DLD1 (cell line): ENCODE measurements at regions not wholly inside any gene's neighbourhood (a gene's known extent, or its start where the extent isn't known, plus 50 kb on each side); places are given as distances from the start of the nearest gene placed in this dataset.
"Not testable (repeated sequence)": the region's sequence is repeated elsewhere in the genome, so short reads cannot be mapped to it uniquely, and the experiment has no call there.

ENCODE experiments used
- in situ Hi-C: cut with HindIII; loops from 2 replicates; pipeline ENCODE4 v1.10.0; 2017; ENCODE audit warnings: low sequenced_read_pairs

DNA sequence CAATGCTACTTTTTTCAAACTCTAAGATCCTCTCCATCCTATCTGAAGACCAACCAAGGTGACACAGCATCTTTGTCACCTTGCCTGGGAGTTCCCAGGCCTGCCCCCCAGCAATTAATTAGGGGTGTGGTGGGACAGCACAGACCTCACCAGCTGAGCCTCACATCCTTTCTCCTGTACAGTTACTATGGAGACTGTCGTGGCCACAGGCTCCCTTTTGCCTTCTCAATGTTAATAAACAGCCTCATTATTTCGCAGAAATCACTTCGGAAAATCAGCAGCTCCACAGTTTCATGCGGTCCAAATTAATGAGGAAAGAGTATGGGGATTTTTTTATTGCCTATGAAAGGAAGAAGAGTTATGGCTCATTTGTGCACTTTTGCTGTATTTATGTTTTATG is 378.3 kb downstream of the NPHP4 start:
- in situ Hi-C loops, result no loop called here

DNA sequence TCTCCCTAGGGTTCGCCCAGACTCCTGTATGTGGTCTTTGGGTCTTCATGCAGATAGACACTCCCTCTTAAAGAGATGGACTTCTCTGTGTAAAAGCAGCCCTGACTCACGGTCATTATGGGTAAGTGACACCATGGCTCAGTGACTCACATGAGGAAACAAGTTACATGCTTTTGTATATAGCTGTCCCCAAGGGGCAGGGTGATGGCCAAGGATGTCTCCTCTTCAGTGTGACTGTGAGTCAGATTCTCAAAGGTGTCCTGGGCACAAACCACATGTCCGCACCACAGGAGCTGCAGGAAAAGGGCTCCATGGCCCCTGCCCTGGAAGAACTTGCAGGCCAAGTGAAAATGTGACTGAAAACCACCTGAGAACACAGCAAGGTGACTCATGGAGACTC is 380.4 kb downstream of the NPHP4 start:
- in situ Hi-C loops, result no loop called here

DNA sequence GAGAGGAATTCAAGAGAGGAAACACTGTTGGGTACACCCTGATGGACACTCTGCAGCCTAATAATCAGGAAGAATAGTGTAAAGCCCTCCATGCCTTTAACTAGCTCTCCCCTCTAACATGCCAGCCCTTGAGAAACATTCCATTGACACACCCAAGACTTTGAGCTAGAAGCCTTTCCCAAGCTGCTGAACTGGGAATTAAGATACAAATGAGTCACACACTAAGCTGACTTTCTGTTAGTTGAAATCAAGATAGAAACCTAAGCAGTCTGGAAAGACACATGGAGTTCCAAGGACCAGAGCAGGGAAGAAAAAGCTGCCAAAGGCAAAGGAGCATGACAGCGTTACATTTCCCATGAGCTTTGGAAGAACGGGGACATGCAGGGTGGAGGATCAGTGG is 380.8 kb downstream of the NPHP4 start:
- in situ Hi-C loops, result no loop called here

DNA sequence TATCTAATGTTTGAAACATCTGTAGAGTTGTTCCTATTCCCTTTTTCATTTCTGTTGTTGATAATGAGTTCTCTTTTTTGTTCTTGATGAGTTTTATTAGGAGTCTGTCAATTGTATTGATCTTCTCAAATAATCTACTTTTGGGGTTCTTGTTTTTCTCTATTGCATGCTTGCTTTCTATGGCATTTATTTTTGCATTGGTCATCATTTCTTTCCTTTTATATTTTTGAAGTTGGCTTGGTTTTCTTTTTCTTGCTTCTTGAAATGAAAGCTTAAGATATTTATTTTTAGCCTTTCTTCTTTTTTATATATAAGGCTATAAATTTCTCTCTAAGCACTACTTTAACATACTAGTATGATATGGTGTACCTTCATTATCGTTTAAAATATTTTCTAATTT is 381.8 kb downstream of the NPHP4 start:
- in situ Hi-C loops, result no loop called here

DNA sequence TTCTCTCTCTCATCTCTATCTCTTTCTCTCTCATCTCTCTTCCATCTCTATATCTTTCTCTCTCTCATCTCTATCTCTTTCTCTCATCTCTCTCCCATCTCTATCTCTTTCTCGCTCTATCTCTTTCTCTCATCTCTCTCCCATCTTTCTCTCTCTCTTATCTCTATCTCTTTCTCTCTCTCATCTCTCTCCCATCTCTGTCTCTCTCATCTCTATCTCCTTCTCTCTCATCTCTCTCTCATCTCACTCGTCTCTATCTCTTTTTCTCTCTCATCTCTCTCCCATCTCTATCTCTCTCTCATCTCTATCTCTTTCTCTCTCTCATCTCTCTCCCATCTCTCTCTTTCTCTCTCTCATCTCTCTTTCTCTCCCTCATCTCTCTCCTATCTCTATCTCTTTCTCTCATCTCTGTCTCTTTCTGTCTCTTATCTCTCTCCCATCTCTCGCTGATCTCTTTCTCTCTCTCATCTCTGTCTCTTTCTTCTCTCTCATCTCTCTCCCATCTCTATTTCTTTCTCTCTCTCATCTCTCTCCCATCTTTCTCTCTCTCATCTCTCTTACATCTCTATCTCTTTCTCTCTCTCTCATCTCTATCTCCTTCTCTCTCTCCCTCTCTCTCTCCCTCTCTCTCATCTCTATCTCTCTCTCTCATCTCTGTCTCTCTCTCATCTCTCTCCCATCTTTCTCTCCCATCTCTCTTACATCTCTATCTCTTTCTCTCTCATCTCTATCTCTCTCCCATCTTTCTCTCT is 388.7 kb downstream of the NPHP4 start:
- in situ Hi-C loops, result no loop called here

DNA sequence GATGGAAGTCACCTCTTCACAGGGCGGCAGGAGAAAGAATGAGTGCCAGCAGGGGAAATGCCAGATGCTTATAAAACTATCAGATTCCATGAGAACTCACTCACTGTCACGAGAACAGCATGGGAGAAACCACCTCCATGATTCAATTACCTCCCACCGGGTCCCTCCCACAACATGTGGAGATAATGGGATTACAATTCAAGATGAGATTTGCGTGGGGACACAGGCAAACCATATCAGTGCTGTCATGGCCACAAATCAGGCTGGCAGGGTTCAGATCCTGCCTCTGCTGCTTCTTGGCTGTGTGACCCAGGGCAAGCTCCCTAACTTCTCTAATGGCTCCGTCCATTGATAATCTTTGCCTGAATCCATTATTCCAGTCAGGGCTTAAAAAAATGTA is 389.5 kb downstream of the NPHP4 start:
- in situ Hi-C loops, result not testable (repeated sequence)

DNA sequence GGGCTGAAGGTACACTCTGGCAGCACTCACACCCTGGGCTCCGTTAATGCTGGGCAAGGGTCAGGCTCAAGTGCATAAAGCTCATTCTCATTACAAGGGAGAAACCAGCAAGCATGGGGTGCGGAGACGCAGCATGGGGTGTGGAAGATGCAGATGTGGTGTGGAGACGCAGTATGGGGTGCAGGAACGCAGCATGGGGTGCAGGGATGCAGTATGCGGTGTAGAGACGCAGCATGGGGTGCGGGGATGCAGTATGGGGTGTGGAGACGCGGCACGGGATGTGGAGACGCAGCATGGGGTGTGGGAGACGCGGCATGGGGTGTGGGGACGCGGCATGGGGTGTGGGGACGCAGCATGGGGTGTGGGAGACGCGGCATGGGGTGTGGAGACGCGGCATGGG is 390.7 kb downstream of the NPHP4 start:
- in situ Hi-C loops, result no loop called here

DNA sequence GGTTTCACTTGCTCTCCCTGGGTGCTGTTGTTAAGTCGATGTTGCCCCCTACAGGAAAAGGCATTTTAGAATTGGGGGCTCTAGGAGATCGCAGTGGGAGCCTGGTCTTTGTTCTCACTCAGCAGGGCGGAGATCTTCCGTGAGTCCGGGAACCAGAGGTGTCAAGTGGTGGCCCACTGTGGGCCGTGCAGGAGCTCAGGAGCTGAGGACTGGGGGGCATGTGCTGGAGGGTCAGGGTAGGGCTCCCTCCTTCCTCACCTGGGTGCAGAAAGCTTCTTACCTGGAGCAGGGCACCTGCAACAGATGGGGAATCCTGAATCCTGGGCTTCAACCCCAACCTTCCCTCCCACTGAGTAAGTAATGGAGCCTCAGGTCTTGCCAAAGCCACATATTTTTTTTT is 392.7 kb downstream of the NPHP4 start:
- in situ Hi-C loops, result no loop called here

DNA sequence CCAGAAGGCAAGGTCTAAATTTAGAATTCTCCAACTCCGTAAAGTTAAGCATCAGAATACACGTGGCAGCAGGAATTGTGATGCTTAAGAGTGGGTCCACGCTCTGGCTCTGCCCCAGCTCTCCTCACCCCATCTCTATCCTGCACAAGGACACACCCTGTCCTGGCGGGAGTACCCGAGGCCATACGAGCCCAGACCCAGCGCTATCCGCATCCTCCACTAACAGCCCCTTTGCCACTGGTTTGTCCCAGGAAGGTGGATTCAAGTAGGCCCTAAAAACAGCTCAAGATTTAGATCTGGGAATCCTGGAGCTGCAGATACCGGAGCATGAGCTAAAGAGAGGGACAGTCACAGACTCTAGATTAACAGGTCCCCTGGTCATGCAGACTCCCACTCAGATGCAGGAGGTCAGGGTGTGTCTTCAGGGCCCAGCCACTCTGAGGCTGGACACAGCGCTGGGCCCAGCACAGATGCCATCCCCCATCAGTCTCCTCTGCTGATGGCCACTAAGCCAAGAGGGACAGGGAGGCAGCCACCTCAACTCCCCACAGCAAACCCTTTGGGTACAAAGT is 393.3 kb downstream of the NPHP4 start:
- in situ Hi-C loops, result no loop called here

DNA sequence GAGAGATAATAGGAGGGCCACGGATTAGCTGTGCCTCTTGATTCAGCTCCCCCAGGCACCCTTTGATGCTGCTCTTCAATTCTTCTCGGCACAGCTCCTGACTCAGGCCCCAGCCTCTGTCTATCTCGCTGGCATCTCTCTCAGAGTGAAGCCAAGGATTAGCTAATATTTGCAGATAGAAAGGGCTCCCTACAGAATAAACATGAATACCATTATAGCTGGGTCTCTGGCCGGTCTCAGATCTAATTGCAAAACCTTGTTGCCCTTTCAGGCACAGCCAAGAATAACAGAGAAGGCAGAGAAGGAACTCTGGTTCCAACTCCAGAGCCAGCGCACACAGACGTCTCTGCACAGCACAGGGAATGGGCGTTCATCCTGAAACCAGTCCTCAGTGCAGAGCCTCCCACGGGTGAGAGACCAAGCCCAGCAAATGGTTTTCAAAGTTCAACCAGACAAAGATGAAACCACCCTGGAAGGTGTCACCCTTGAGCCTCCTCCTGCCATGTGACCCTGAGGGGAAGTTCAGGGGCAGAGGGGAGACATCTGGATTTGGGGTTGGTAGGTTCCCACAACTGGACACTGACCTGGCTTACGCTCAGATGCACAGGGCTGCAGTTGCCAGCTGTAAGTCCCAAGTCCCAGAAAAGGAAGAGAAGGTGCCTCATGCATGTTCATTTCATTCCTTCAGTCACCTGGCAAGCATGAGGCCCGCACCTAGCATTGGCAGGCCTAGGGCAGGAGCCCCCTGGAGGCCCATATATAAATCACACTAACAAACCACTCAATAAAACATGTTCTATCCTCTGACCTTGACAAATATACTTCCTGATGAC is 394.0 kb downstream of the NPHP4 start:
- in situ Hi-C loops, result no loop called here

DNA sequence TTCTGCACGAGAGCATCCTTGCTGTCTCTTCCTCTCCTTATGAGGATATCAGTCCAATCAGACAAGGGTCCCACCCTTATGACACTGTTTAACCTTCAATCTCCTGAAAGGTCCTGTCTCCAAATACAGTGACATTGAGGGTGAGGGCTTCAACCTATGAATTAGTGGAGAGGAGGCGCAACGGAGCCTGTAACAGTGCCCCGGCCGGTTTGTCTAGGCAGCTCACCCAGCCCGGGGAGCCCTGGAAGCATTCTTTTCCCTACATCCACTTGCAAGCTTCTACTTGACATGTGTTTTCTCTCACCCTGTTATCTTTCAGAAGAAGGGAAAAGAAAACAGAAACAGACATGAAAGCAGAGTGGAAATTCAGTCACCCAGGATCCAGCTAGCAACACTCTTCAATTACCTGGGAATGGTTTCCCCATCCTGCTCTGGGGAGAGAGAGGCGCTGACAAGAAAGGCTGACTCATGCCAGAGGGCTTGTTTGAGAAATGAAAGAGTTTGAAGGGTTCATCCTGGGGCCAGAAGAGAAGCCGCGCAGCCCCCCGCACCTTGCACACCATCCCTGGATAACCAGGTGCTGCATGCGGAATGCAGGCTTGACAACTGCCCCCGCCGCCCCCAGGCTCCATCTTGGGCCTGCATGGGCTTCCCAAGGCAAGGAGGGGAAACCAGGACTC is 394.9 kb downstream of the NPHP4 start:
- in situ Hi-C loops, result no loop called here

DNA sequence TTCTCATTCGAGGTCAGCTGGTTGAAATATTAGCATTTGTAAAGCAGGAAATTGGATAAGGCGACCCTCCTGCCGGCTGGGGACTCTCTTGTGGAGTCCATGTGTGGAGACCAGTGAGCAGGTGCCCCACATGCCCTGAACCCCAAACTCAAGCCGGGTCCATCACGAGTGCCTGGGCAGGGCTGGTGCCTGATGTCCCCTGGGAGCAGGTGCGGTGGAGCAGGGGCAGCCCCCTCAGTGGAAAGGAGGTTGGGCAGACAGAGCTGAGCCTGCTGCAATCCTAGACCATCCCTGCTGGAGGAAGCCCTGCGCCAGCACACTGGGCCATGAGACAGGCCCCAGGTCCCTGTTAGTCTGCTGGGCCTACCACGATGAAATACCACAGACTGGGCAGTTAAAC is 395.6 kb downstream of the NPHP4 start:
- in situ Hi-C loops, result no loop called here

DNA sequence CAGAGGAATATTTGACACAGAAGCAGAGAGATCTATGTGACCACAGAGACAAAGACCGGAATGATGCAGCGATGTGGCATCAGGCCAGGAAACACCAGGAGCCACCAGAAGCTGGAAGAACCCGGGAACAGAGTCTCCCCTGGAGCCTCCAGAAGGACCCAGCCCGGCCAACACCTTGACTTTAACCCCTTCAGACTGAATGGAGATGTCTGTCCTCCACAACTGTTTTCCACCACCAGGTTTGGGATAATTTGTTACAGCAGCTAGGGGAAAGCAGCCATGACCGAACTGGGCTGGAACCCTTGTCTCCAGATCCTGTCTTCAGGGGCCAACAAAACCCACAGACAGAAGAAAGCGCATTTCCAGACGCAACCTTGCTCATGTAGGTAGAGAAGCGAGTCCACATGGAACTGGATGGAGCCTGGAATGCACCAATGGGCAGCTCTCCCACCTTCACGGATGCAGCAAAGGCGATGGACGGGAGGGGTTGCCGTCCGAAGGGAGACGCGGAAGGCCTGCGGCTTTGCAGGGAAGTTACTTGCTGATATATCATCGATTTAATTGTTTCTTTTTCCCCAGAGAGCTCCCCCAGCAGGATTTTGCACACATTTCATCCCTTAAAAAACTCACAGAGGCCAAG is 396.6 kb downstream of the NPHP4 start:
- in situ Hi-C loops, result no loop called here

DNA sequence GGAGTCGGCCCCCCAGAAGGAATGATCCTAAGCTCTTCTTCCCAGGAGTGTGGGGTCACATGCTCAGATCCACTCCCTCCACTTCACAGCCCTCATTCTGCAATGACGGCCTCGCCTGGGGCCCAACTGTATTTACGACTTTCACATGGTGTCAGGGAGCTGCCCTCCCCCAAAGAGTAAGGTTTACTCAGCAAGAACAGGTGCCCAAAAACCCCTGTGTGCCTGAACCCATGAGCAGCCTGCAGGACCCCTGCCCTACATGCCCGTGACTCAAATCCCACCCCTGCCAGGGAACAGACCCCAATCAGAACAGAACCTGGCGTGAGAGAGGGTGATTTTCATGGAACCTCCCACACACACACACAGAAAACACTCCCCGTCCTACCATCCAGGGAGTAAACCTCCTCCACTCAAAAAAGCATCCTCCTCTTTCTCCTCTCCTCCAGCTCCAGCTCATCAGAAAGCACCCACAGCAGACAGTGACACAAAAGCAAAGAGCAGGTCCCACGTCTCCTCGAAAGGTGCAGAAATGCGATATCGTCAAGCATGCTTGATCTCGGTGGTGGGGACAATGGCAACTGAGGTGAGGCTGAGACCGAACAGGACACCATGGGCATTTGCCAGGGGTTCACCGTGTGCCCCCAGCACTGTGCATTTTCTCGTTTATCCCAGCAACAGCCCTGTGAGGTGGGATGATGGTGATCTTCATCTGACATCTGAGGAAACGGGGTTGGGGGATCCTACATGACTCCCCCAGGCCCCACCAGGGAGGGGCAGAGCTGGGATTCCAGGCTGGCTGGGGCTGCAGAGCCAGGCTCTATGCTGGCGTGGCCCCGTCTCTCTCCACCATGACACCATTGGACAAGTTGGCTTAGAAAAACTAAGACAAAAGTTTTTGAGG is 397.9 kb downstream of the NPHP4 start:
- in situ Hi-C loops, result no loop called here

DNA sequence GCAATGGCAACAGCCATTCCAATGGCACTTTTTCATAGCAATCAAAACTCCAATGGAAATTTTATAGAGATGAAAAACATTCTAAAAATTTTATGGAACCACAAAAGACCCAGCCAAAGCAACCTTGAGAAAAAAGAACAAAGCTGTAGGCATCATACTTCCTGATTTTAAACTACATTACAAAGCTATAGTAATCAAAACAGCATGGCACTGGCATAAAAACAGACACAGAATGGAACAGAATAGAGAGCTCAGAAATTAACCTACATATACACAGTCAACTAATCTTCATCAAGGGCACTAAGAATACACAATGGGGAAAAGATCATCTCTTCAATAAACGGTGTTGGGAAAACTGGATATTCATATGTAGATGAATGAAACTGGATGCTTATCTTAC is 401.5 kb downstream of the NPHP4 start:
- in situ Hi-C loops, result no loop called here

DNA sequence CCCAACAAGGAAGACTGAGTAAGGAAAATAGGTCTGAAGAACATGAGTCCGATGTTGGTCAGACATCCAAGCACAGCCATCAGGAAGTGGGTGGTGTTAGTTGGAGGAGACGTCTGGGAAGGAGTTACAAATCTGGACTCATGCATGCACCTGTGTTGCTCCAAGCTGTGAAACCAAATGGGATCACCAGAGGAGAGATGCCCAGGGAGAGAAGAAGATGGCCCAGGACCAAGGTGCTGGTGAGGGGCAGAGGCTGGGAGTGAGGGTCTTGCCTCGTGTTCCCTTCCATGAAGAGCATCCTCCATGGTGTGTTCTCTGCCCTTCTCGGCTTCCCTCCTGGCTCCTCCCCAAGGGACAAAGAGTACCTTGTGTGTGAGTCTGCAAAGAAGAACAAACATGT is 405.6 kb downstream of the NPHP4 start:
- in situ Hi-C loops, result no loop called here

DNA sequence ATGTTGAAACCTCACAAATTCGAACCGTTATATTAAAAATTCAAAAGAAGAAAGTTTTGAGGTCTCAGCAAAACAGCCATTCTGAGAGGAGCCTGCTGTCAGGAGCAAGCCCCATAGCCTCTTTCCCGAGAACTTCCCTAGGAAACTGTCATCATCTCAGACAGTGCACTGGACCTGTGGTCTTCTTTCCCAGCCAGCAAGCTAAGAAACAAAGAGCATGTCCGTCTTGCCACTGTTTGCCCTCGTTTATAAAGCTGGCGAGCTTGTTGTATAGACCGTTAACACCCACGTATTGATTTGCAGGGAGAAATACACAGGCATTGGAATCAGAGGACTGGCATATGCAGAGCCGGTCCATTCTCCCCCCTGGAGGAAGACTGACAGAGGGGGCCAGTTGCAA is 407.0 kb downstream of the NPHP4 start:
- in situ Hi-C loops, result no loop called here

DNA sequence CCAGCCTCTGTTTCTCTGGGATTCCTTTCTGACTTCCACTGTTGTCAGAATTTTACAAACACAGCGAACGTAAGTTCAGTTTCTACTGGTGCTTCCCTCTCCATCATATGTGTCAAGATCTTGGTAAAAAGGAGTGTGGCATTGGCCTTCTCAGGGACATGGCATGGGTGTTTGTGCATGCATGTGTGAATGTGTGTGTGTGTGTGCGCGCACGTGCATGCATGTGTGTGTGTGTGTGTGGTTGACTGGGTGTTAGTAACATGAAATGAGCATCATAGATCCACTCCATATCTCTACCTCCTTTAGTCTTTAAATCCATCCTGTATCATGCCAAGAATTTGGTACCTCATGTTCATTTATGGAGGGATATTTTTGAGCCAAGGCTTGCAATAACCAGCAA is 411.3 kb downstream of the NPHP4 start:
- in situ Hi-C loops, result no loop called here

DNA sequence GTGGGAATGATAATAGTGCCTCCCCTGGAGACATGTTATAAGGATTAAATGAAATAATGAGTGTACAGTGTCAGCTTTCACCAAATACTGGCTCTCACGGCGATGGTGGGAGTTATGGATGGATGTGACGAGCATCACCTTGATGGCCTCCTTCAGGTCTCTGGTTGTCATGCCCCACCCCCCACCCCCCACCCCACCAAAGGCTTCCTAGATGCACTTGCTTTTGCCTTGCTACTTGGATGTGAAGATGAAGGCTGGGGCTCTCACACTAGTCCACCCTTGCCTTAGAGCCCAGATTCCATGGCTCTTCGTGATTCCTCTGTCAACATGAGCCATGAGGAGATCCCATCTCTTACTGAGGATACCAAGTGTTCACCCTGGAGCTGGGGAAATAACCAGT is 412.3 kb downstream of the NPHP4 start:
- in situ Hi-C loops, result no loop called here

DNA sequence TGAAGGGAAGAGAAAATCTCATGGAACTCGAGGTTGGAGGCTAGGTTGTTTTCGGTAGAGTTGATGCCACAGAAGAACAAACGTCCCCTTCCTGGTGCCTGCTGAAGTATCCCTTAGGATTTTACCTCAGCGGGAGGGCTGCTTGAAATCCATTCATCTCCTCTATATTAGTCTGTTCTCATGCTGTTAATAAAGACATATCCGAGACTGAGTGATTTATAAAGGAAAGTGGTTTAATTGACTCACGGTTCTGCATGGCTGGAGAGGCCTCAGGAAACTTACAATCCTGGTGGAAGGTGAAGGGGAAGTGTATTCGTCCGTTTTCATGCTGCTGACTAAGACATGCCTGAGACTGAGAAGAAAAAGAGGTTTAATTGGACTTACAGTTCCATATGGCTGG is 413.5 kb downstream of the NPHP4 start:
- in situ Hi-C loops, result no loop called here
